Vagina (tissue), 2 donors: ENCODE measurements at regions not wholly inside any gene's neighbourhood (a gene's known extent, or its start where the extent isn't known, plus 50 kb on each side); places are given as distances from the start of the nearest gene placed in this dataset.

Experiments
- CTCF ChIP-seq, 3 experiments: fragments of 450-650 bp in 2 of 3; fragments of 200-600 bp in 1 of 3; sonication (generic) in 1 of 3; IDR thresholded peaks; one replicate each; pipeline ENCODE4 v1.5.1; 2017 to 2019; ENCODE audit warnings: antibody characterized with exemption in 3 of 3, mild to moderate bottlenecking in 2 of 3, moderate library complexity in 2 of 3
- POLR2A ChIP-seq, 2 donors: fragments of 450-650 bp; IDR thresholded peaks; one replicate each; pipeline ENCODE4 v1.6.1; 2017; ENCODE audit warnings: antibody characterized with exemption in 2 of 2, mild to moderate bottlenecking in 2 of 2, moderate library complexity in 2 of 2
- POLR2AphosphoS5 ChIP-seq, 2 donors: sonication (generic); formaldehyde crosslinking; IDR thresholded peaks; one replicate each; pipeline ENCODE4 v1.9.0; 2017; ENCODE audit warnings: antibody characterized with exemption in 2 of 2, mild to moderate bottlenecking in 2 of 2, low read depth in 1 of 2; ENCODE audit not compliant: insufficient read depth in 1 of 2

- TF ChIP-seq POLR2AphosphoS5 (IDR thresholded peaks at IDR 0.05; ENCODE audit: insufficient read depth in 1 of 2, low read depth in 1 of 2) (no peak), POLR2A (IDR thresholded peaks at IDR 0.05) (no peak), CTCF (IDR thresholded peaks at IDR 0.05) (no peak)
Measured at GRCh38 chrX:40227125-40227524, 129.4 kb upstream of the BCOR start.
